RWPE2 (cell line): ENCODE measurements at regions not wholly inside any gene's neighbourhood (a gene's known extent, or its start where the extent isn't known, plus 50 kb on each side); places are given as distances from the start of the nearest gene placed in this dataset.
"Not testable (repeated sequence)": the region's sequence is repeated elsewhere in the genome, so short reads cannot be mapped to it uniquely, and the experiment has no call there.

ENCODE experiments used
- ATAC-seq: fragments of 200-7000 bp; cut with Tn5 transposase; 3 replicates; pipeline ENCODE4 v1.9.1; 2021; ENCODE audit warnings: low read depth
- DNase-seq: peaks from one replicate; pipeline ENCODE4 v3.0.0-alpha.2; 2020; ENCODE audit warnings: low spot score
- H3K27ac ChIP-seq: fragments of 450-650 bp; 2 replicates; pipeline ENCODE4 v1.5.1; 2017; ENCODE audit warnings: mild to moderate bottlenecking; ENCODE audit not compliant: poor library complexity, severe bottlenecking
- H3K27me3 ChIP-seq: fragments of 250-450 bp; sonication (Bioruptor Pico); 2 replicates; pipeline ENCODE4 v1.5.1; 2021; ENCODE audit warnings: mild to moderate bottlenecking, moderate library complexity; ENCODE audit not compliant: insufficient read depth, poor library complexity, severe bottlenecking
- H3K36me3 ChIP-seq: fragments of 250-450 bp; sonication (Bioruptor Pico); 2 replicates; pipeline ENCODE4 v1.5.1; 2020; ENCODE audit warnings: low read depth, mild to moderate bottlenecking, moderate library complexity
- H3K4me1 ChIP-seq: fragments of 250-450 bp; sonication (Bioruptor Pico); 2 replicates; pipeline ENCODE4 v1.5.1; 2021; ENCODE audit warnings: mild to moderate bottlenecking, moderate library complexity; ENCODE audit not compliant: insufficient read depth, poor library complexity, severe bottlenecking
- H3K4me3 ChIP-seq: fragments of 250-450 bp; sonication (Bioruptor Pico); 2 replicates; pipeline ENCODE4 v1.5.1; 2021; ENCODE audit warnings: mild to moderate bottlenecking, moderate library complexity; ENCODE audit not compliant: severe bottlenecking
- H3K9me3 ChIP-seq: fragments of 250-450 bp; sonication (Bioruptor Pico); 2 replicates; pipeline ENCODE4 v1.5.1; 2021; ENCODE audit warnings: mild to moderate bottlenecking, moderate library complexity; ENCODE audit not compliant: severe bottlenecking
- CTCF ChIP-seq: fragments of 450-650 bp; IDR thresholded peaks from one replicate; pipeline ENCODE4 v1.5.1; 2017; ENCODE audit warnings: mild to moderate bottlenecking, moderate library complexity; ENCODE audit not compliant: poor library complexity, severe bottlenecking

DNA sequence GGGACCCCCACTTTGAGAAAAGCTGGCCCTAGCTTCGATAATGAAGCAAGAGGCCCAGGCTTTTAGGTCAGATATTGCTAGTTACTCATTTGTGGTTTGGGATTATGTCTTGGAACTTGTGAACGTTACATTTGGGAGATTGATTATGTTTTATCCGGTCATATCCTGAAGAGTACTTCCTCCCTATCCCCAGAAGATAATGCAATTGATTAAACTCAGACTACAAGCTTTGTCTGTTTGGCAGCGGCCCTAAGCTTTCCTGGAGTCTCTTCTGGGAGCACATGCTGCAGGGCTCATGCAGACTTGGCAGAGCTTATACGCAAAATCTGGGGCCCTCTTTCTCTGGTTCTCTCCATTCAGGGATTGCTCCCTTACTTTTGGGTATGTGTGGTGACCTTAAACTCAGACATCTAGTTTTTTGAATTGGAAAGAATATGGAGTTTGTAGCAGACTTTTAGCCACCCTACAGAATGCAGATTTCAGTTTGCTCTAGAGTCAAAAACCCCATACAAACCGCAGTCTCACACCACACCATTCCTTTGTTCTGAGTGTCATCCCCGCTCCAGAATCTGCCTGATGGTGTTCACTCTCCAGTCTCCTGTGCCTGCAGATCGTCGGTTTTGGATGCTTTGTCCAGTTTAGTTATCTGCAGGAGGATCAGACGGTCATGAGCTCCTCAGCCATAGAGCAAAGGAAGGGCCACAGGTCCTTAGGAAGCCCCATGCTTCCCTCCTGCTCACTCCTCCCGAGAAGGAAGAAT lies 449.5 kb upstream of the TRPC7 start:
- Histone ChIP-seq H3K27me3 (no peaks in the 10 kb centered on the region), H3K36me3 (no peaks in the 10 kb centered on the region), H3K27ac (no peak overlapping the region), H3K4me3 (no peak overlapping the region), H3K4me1 (peaks cover 13% of the 10 kb centered on the region), H3K9me3 (no peaks in the 10 kb centered on the region)
- DNase-seq (no peak), ATAC-seq (no peak)
- TF ChIP-seq CTCF = no peak

DNA sequence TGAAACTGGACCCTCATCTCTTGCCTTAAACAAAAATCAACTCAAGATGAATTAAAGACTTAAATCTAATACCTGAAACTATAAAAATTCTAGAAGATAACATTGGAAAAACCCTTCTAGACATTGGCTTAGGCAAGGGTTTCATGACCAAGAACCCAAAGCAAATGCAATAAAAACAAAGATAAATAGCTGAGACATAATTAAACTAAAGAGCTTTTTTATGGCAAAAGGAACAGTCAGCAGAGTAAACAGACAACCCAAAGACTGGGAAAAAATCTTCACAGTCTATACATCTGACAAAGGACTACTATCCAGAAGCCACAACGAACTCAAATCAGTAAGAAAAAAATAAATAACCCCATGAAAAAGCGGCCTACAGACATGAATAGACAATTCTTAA lies 446.9 kb upstream of the TRPC7 start:
- H3K27ac ChIP-seq, H3K4me3 ChIP-seq, ATAC-seq, H3K27me3 ChIP-seq, H3K9me3 ChIP-seq, DNase-seq, H3K36me3 ChIP-seq: not testable (repeated sequence)
- peaks cover 13% of the 10 kb centered on the region for H3K4me1 ChIP-seq

GRCh38 chr5:136811551-136811950 lies 446.2 kb upstream of the TRPC7 start:
- Histone ChIP-seq H3K4me3 (no peak overlapping the region), H3K36me3 (no peaks in the 10 kb centered on the region), H3K27me3 (peaks cover 3% of the 10 kb centered on the region), H3K4me1 (peaks cover 13% of the 10 kb centered on the region), H3K27ac (no peak overlapping the region), H3K9me3 (no peaks in the 10 kb centered on the region)
- DNase-seq (no peak), ATAC-seq (peak; percentile 90)
- no peak for TF ChIP-seq CTCF

DNA sequence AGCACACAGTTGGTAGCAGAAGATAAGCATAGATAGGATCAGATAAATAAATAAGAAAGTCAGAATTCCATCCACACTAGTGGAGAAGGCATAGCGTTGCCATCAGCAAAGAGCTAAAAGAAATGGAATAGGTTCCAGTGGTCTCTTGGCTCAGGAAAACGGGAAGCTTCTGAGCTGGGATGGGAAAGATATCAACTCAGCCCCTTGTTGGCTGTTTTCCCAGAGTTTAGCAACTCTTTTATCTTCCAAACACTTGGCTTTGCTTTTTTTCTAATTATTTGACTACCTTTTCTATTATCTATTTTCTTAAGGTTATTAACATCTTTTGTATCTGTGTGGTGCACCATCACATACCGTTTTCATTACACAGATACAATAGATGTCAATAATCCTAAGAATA lies 445.7 kb upstream of the TRPC7 start:
- H3K27ac ChIP-seq = no peak overlapping the region
- ATAC-seq = no peak
- no peak overlapping the region for H3K4me3 ChIP-seq
- H3K4me1 ChIP-seq = peaks cover 13% of the 10 kb centered on the region
- TF ChIP-seq CTCF = no peak
- no peaks in the 10 kb centered on the region for H3K9me3 ChIP-seq
- peaks cover 3% of the 10 kb centered on the region for H3K27me3 ChIP-seq
- H3K36me3 ChIP-seq = no peaks in the 10 kb centered on the region
- DNase-seq = no peak

DNA sequence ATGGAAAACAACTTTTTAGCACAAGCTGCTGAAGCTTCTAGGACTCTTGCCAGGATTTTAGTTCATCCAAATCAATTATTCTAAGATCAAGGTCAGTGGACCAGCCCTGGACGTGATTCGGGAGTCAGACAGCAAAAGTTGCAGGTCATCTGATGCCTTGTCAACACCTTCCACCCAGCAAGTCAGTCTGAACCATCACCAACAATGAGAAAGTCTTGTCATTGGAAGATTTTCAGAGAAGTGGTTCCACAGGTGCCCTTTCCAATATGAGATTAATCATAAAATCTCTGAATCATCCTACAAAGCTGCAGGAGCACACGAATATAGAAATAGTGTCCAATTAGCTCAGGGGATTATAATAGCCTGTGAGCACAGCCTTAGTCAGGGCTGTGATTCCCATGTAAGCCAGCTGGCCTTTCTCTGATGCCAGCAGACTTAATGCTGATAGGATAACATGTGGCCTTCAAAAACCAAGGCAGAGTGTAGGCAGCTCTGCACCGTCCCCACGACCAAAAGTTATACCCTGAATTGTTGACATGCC lies 445.0 kb upstream of the TRPC7 start:
- DNase-seq (no peak), ATAC-seq (peak; percentile 93)
- no peak overlapping the region for H3K4me3 ChIP-seq
- H3K9me3 ChIP-seq = no peaks in the 10 kb centered on the region
- no peaks in the 10 kb centered on the region for H3K36me3 ChIP-seq
- H3K4me1 ChIP-seq = peaks cover 13% of the 10 kb centered on the region
- no peak for TF ChIP-seq CTCF
- peaks cover 3% of the 10 kb centered on the region for H3K27me3 ChIP-seq
- H3K27ac ChIP-seq = no peak overlapping the region
